SK-N-SH (cell line): ENCODE measurements at regions not wholly inside any gene's neighbourhood (a gene's known extent, or its start where the extent isn't known, plus 50 kb on each side); places are given as distances from the start of the nearest gene placed in this dataset.

Experiments used
- CTCF ChIA-PET: fragments of 300-600, 350-600 bp; formaldehyde crosslinking; extraction: SDS; loops from one replicate; lab custom pipeline; 2021; lab: Yijun Ruan, JAX
- POLR2A ChIA-PET: fragments of 350-600 bp; sonication (Branson Sonifier 250); formaldehyde crosslinking; extraction: SDS; loops from one replicate; lab custom pipeline; 2020; ENCODE audit warnings: antibody characterized with exemption, inconsistent platforms; lab: Yijun Ruan, JAX
- DNase-seq: peaks from one replicate; pipeline ENCODE4 v3.0.0; 2012
- H2AFZ ChIP-seq: fragments of 200-600 bp; sonication (generic); 2 replicates; pipeline ENCODE4 v1.8.1; 2016; ENCODE audit warnings: antibody characterized with exemption, mild to moderate bottlenecking, low read depth
- H3F3A ChIP-seq: fragments of 200-600 bp; sonication (generic); replicated peaks from 2 replicates; pipeline ENCODE3; 2016; ENCODE audit warnings: antibody characterized with exemption, mild to moderate bottlenecking; ENCODE audit not compliant: insufficient read depth
- H3K27ac ChIP-seq, 2 experiments: fragments of 200-500 bp in 1 of 2; fragments of 200-600 bp in 1 of 2; sonication (Bioruptor generic) in 1 of 2; sonication (generic), shearing (Covaris generic) in 1 of 2; 2 replicates each; pipeline versions ENCODE4 v1.5.1 to v1.6.1; 2014 to 2016; ENCODE audit warnings: low read depth in 2 of 2, inconsistent platforms in 1 of 2, low read length in 1 of 2, mild to moderate bottlenecking in 1 of 2, mixed read lengths in 1 of 2
- H3K27me3 ChIP-seq: fragments of 200-600 bp; sonication (generic), shearing (Covaris generic); 2 replicates; pipeline ENCODE4 v1.6.1; 2016; ENCODE audit warnings: mixed run types; ENCODE audit not compliant: insufficient read depth
- H3K36me3 ChIP-seq, 2 experiments: fragments of 200-500 bp in 1 of 2; fragments of 200-600 bp in 1 of 2; sonication (Bioruptor generic) in 1 of 2; sonication (generic) in 1 of 2; replicated peaks in 1 of 2; 2 replicates each; pipeline versions ENCODE3 to v1.5.1; 2014 to 2016; ENCODE audit warnings: low read length in 1 of 2, mild to moderate bottlenecking in 1 of 2; ENCODE audit not compliant: insufficient read depth in 2 of 2, control insufficient read depth in 1 of 2
- H3K4me1 ChIP-seq, 2 experiments: fragments of 200-500 bp in 1 of 2; fragments of 200-600 bp in 1 of 2; sonication (Bioruptor generic) in 1 of 2; sonication (generic), shearing (Covaris generic) in 1 of 2; 2 replicates each; pipeline versions ENCODE4 v1.5.1 to v1.6.1; 2014 to 2016; ENCODE audit warnings: low read depth in 1 of 2, low read length in 1 of 2, mixed run types in 1 of 2; ENCODE audit not compliant: insufficient read depth in 2 of 2, control insufficient read depth in 1 of 2
- H3K4me2 ChIP-seq: fragments of 200-600 bp; sonication (generic), shearing (Covaris generic); 2 replicates; pipeline ENCODE4 v1.6.1; 2017; ENCODE audit warnings: mixed run types
- H3K4me3 ChIP-seq, 2 experiments: fragments of 200-500 bp in 1 of 2; fragments of 200-600 bp in 1 of 2; sonication (Bioruptor generic) in 1 of 2; sonication (generic), shearing (Covaris generic) in 1 of 2; 2 replicates each; pipeline versions ENCODE4 v1.5.1 to v1.8.1; 2014 to 2016; ENCODE audit warnings: low read depth in 2 of 2, inconsistent platforms in 1 of 2, low read length in 1 of 2, mild to moderate bottlenecking in 1 of 2, mixed read lengths in 1 of 2, moderate library complexity in 1 of 2
- H3K79me2 ChIP-seq: fragments of 200-600 bp; sonication (generic); 2 replicates; pipeline ENCODE4 v1.8.1; 2017; ENCODE audit warnings: mild to moderate bottlenecking; ENCODE audit not compliant: insufficient read depth
- H3K9ac ChIP-seq: fragments of 200-600 bp; sonication (generic); 2 replicates; pipeline ENCODE4 v1.6.1; 2017; ENCODE audit warnings: mixed run types
- H3K9me2 ChIP-seq: fragments of 200-600 bp; sonication (generic); 2 replicates; pipeline ENCODE4 v1.6.1; 2017; ENCODE audit warnings: mixed run types
- H3K9me3 ChIP-seq: fragments of 200-600 bp; sonication (generic); 2 replicates; pipeline ENCODE4 v1.6.1; 2017; ENCODE audit warnings: mixed run types, mild to moderate bottlenecking, moderate library complexity
- H4K20me1 ChIP-seq: fragments of 200-600 bp; sonication (generic); 2 replicates; pipeline ENCODE4 v1.6.1; 2017; ENCODE audit warnings: mild to moderate bottlenecking, mixed run types; ENCODE audit not compliant: insufficient read depth
- CTCF ChIP-seq: fragments of 200-600 bp; sonication (generic); IDR thresholded peaks from 2 replicates; pipeline ENCODE4 v1.6.1; 2017; ENCODE audit warnings: antibody characterized with exemption, mild to moderate bottlenecking, moderate library complexity
- ELF1 ChIP-seq: IDR thresholded peaks from 2 replicates; pipeline ENCODE4 v1.4.0; 2012
- FOXJ3 ChIP-seq: sonication (generic); formaldehyde crosslinking; IDR thresholded peaks from 2 replicates; pipeline ENCODE4 v1.5.1; 2020; ENCODE audit warnings: mild to moderate bottlenecking, missing genetic modification reagents
- GATA2 ChIP-seq: sonication (generic); formaldehyde crosslinking; IDR thresholded peaks from 2 replicates; pipeline ENCODE4 v1.5.0; 2020; ENCODE audit warnings: mild to moderate bottlenecking, missing genetic modification reagents
- MEF2A ChIP-seq: IDR thresholded peaks from 2 replicates; pipeline ENCODE4 v1.4.0; 2012; ENCODE audit warnings: low read depth, borderline replicate concordance
- MXI1 ChIP-seq: IDR thresholded peaks from 2 replicates; pipeline ENCODE4 v1.6.1; 2012; ENCODE audit warnings: mild to moderate bottlenecking, low read depth, low read length, improper control_type of control experiment
- NRF1 ChIP-seq: IDR thresholded peaks from 2 replicates; pipeline ENCODE4 v1.6.1; 2012; ENCODE audit warnings: low read depth, mild to moderate bottlenecking, low read length
- POLR2AphosphoS5 ChIP-seq: IDR thresholded peaks from 2 replicates; pipeline ENCODE4 v1.6.1; 2012; ENCODE audit warnings: low read depth, low read length
- RAD21 ChIP-seq: IDR thresholded peaks from 2 replicates; pipeline ENCODE4 v1.6.1; 2012; ENCODE audit warnings: mild to moderate bottlenecking, low read length
- RFX5 ChIP-seq: IDR thresholded peaks from 2 replicates; pipeline ENCODE4 v1.6.1; 2012; ENCODE audit warnings: mild to moderate bottlenecking, improper control_type of control experiment, low read length
- RXRA ChIP-seq: IDR thresholded peaks from 2 replicates; pipeline ENCODE4 v1.4.0; 2012; ENCODE audit warnings: low read depth, mild to moderate bottlenecking, borderline replicate concordance
- TAF1 ChIP-seq: IDR thresholded peaks from 2 replicates; pipeline ENCODE4 v1.6.1; 2012; ENCODE audit warnings: low read depth, mild to moderate bottlenecking, low read length, moderate library complexity, borderline replicate concordance
- USF2 ChIP-seq: fragments of 150-350 bp; IDR thresholded peaks from 2 replicates; pipeline ENCODE4 v1.6.1; 2017; ENCODE audit warnings: antibody characterized with exemption, low read length, low read depth, borderline replicate concordance
- WGBS: methylation state at CpG from one replicate; pipeline ENCODE4 v1.1.6; 2017; ENCODE audit warnings: low lambda C conversion rate; 5-methylcytosine and 5-hydroxymethylcytosine counted together
- TF ChIP-seq, protein P1 (sequence below): IDR thresholded peaks from 2 replicates; pipeline ENCODE4 v1.4.0; 2012; ENCODE audit warnings: low read depth, borderline replicate concordance
- TF ChIP-seq, protein P2 (sequence below): IDR thresholded peaks from 2 replicates; pipeline ENCODE4 v1.4.0; 2012; ENCODE audit warnings: low read depth, borderline replicate concordance

- no peaks in the 10 kb centered on the region for H3K9me2 ChIP-seq
- no peaks in the 10 kb centered on the region for H3K27me3 ChIP-seq
- TF ChIP-seq POLR2AphosphoS5: no peak
- no peak for TF ChIP-seq CTCF
- TF ChIP-seq USF2: no peak
- TF ChIP-seq RFX5: no peak
- no peak for TF ChIP-seq MXI1
- TF ChIP-seq FOXJ3: no peak
- TF ChIP-seq, protein P1, sequence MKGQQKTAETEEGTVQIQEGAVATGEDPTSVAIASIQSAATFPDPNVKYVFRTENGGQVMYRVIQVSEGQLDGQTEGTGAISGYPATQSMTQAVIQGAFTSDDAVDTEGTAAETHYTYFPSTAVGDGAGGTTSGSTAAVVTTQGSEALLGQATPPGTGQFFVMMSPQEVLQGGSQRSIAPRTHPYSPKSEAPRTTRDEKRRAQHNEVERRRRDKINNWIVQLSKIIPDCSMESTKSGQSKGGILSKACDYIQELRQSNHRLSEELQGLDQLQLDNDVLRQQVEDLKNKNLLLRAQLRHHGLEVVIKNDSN: no peak
- TF ChIP-seq, protein P2, sequence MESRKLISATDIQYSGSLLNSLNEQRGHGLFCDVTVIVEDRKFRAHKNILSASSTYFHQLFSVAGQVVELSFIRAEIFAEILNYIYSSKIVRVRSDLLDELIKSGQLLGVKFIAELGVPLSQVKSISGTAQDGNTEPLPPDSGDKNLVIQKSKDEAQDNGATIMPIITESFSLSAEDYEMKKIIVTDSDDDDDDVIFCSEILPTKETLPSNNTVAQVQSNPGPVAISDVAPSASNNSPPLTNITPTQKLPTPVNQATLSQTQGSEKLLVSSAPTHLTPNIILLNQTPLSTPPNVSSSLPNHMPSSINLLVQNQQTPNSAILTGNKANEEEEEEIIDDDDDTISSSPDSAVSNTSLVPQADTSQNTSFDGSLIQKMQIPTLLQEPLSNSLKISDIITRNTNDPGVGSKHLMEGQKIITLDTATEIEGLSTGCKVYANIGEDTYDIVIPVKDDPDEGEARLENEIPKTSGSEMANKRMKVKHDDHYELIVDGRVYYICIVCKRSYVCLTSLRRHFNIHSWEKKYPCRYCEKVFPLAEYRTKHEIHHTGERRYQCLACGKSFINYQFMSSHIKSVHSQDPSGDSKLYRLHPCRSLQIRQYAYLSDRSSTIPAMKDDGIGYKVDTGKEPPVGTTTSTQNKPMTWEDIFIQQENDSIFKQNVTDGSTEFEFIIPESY: no peak
- no peak for TF ChIP-seq RAD21
- DNase-seq: no peak
- 0% methylated on average over 3 of the region's 3 CpGs for WGBS
- H3K4me3 ChIP-seq: no peak overlapping the region
- no peaks in the 10 kb centered on the region for H4K20me1 ChIP-seq
- H3K27ac ChIP-seq: no peak overlapping the region
- H2AFZ ChIP-seq: no peak overlapping the region
- no peaks in the 10 kb centered on the region for H3K4me1 ChIP-seq
- ChIA-PET CTCF (no interaction called here), POLR2A (no interaction called here)
- no peaks in the 10 kb centered on the region for H3F3A ChIP-seq
- no peaks in the 10 kb centered on the region for H3K36me3 ChIP-seq
- H3K79me2 ChIP-seq: no peaks in the 10 kb centered on the region
- no peak overlapping the region for H3K4me2 ChIP-seq
- no peaks in the 10 kb centered on the region for H3K9me3 ChIP-seq
- H3K9ac ChIP-seq: no peak overlapping the region
These were observed 1531.0 kb downstream of the UQCRFS1 start for GRCh38 chr19:27681972-27682371.

GRCh38 chr19:27679905-27680304 is 1533.0 kb downstream of the UQCRFS1 start:
- no peak overlapping the region for H3K4me2 ChIP-seq
- no peaks in the 10 kb centered on the region for H3K36me3 ChIP-seq
- DNase-seq: no peak
- TF ChIP-seq RXRA (no peak), MEF2A (no peak), TAF1 (no peak), GATA2 (CRISPR knock-in tag) (no peak), NRF1 (no peak), ELF1 (no peak)
- TF ChIP-seq, protein P1: no peak
- H3K9ac ChIP-seq: no peak overlapping the region
- H3K27ac ChIP-seq: no peak overlapping the region
- H3K27me3 ChIP-seq: no peaks in the 10 kb centered on the region
- POLR2A ChIA-PET: no interaction called here
- no peaks in the 10 kb centered on the region for H3K4me1 ChIP-seq
- no peaks in the 10 kb centered on the region for H3K9me3 ChIP-seq
- CTCF ChIA-PET: no interaction called here
- H3K9me2 ChIP-seq: no peaks in the 10 kb centered on the region
- H3K4me3 ChIP-seq: no peak overlapping the region
- WGBS: 10% methylated on average over 7 of the region's 7 CpGs
- H2AFZ ChIP-seq: no peak overlapping the region
- H3F3A ChIP-seq: no peaks in the 10 kb centered on the region
- H3K79me2 ChIP-seq: no peaks in the 10 kb centered on the region
- no peaks in the 10 kb centered on the region for H4K20me1 ChIP-seq
